ENCODE measurements at regions not wholly inside any gene's neighbourhood (a gene's known extent, or its start where the extent isn't known, plus 50 kb on each side); places are given as distances from the start of the nearest gene placed in this dataset.
"Not testable (repeated sequence)": the region's sequence is repeated elsewhere in the genome, so short reads cannot be mapped to it uniquely, and the experiment has no call there.

- not testable (repeated sequence) for DNase-seq
Observed at GRCh38 chr4:134830741-134831140, 629.2 kb upstream of the PABPC4L start.

- DNase-seq: no peak
Observed at GRCh38 chr4:134812611-134813010, 611.0 kb upstream of the PABPC4L start.

GRCh38 chr4:134807231-134807745, 605.7 kb upstream of the PABPC4L start:
- no peak for DNase-seq

- no peak for DNase-seq
Observed at GRCh38 chr4:134798573-134798972, 597.0 kb upstream of the PABPC4L start.

- DNase-seq: no peak
Observed at GRCh38 chr4:134787315-134787714, 585.7 kb upstream of the PABPC4L start.

GRCh38 chr4:134780244-134780643, 578.7 kb upstream of the PABPC4L start:
- no peak for DNase-seq

GRCh38 chr4:134777606-134778005, 576.0 kb upstream of the PABPC4L start:
- no peak for DNase-seq

- no peak for DNase-seq
Observed at GRCh38 chr4:134773497-134774000, 572.0 kb upstream of the PABPC4L start.

- no peak for DNase-seq
Observed at GRCh38 chr4:134762053-134762452, 560.5 kb upstream of the PABPC4L start.

- DNase-seq: no peak
Observed at GRCh38 chr4:134756421-134756820, 554.8 kb upstream of the PABPC4L start.

GRCh38 chr4:134754301-134755019, 552.9 kb upstream of the PABPC4L start:
- no peak for DNase-seq

- no peak for DNase-seq
Observed at GRCh38 chr4:134753390-134753789, 551.8 kb upstream of the PABPC4L start.

GRCh38 chr4:134747108-134747805, 545.7 kb upstream of the PABPC4L start:
- DNase-seq: no peak

GRCh38 chr4:134740290-134740689, 538.7 kb upstream of the PABPC4L start:
- no peak for DNase-seq

- DNase-seq: no peak
Observed at GRCh38 chr4:134735901-134736300, 534.3 kb upstream of the PABPC4L start.

GRCh38 chr4:134727696-134728095, 526.1 kb upstream of the PABPC4L start:
- no peak for DNase-seq

- no peak for DNase-seq
Observed at GRCh38 chr4:134722306-134722705, 520.7 kb upstream of the PABPC4L start.

GRCh38 chr4:134720030-134720429, 518.4 kb upstream of the PABPC4L start:
- DNase-seq: no peak

GRCh38 chr4:134708616-134709015, 507.0 kb upstream of the PABPC4L start:
- DNase-seq: no peak

- no peak for DNase-seq
Observed at GRCh38 chr4:134708026-134708425, 506.4 kb upstream of the PABPC4L start.

GRCh38 chr4:134702374-134702773, 500.8 kb upstream of the PABPC4L start:
- no peak for DNase-seq

GRCh38 chr4:134700251-134700650, 498.7 kb upstream of the PABPC4L start:
- no peak for DNase-seq

- not testable (repeated sequence) for DNase-seq
Observed at GRCh38 chr4:134698831-134699230, 497.2 kb upstream of the PABPC4L start.

GRCh38 chr4:134695433-134695832, 493.8 kb upstream of the PABPC4L start:
- DNase-seq: no peak
